GM21526 (cell line): ENCODE measurements at regions not wholly inside any gene's neighbourhood (a gene's known extent, or its start where the extent isn't known, plus 50 kb on each side); places are given as distances from the start of the nearest gene placed in this dataset.
A peak's percentile ranks its signal among the peaks of the same experiment; 100 is the strongest.
"Not testable (repeated sequence)": the region's sequence is repeated elsewhere in the genome, so short reads cannot be mapped to it uniquely, and the experiment has no call there.

Experiments used
- ATAC-seq: cut with Tn5 transposase; IDR thresholded peaks from one replicate; pipeline ENCODE4 v1.9.1; 2021; ENCODE audit warnings: moderate library complexity; ENCODE audit not compliant: unreplicated experiment, low FRiP score

DNA sequence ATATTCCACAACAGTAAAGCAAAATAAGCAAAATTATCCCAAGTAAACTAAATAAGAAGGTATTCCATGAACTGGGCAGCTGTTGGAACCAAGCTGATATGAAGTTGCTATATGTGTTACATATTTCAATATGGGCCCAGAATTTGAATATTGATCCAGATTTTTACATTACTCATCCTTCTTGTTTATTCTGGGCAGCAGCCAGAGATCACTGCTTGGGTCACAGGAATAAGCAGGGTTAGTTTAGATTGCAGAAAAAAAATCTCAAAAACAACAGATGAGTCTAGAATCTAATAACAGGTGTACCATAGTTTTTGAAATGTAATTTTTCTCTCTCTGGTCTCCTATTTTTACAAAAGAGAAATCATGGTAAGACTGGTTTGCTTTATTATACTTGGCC, 171.5 kb upstream of the NAMPT start:
- ATAC-seq, result no peak

DNA sequence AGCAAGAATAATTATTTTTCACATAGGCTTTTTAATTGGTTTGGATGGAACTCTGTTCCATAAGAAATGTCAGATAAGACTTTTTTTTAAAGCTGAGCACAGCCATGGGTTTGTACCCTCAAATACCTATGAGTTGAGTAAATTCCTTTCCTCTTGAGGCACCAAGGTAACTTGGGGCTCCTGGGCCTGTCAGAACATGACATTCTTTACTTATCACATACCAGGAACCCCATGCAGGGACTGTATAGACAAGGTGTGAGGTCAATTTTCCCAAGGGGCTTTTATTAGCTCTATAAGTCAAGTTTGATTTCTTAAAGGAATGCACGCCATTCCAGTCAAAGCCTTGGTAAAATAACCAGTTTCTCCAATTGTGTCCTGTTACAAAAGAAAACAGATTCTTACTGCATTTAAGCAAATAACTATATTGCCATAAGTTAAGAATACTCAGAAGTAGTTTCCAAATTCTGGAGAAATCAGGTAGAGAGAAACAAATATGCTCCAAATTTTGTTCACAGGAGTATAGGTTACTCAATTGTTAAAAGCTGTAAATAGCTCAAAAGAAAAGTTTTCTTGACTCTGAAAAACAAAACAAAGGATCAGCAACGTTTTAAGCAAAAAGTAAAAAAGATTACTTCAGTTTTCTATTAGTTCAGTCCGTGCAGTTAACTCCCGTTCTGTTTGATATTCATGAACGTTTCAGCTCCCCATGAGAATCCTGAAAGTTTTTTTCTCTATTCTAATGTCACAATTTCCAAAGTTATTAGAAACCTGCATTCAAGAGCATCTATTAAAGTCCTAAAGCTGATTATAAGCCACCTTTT, 167.5 kb upstream of the NAMPT start:
- no peak for ATAC-seq

DNA sequence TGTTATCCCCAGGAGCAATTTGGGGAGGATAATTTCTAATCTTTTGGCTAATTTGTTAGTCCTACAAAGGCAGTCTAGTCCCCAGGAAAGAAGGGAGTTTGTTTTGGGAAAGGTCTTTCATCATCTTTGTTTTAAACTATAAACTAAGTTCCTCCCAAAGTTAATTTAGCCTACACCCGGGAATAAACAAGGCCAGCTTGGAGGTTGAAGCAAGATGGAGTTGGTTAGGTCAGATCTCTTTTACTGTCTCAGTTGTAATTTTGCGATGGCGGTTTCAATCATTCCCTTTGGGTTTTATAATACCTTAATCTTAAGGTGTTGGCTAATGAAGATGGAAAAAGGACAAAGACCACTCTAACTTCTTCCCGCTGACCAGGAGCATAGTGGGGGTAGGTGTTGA, 166.4 kb upstream of the NAMPT start:
- ATAC-seq, result no peak

DNA sequence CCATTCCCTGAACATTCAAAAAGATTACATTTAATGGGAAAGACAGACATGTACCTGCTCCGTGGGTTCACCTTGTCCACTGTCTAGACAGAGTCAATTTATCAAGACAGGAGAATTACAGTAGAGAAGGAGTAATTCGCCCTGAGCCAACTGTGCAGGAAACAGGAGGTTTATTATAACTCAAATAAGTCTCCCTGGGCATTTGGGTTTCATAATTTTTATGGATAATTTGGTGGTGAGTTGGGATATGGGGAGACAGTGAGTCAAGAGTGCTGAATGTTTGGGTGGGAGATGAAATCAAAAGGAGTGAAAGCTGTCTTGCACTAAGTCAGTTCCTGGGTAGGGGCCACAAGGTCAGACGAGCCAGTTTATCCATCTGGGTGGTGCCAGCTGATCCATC, 165.9 kb upstream of the NAMPT start:
- ATAC-seq, result no peak

DNA sequence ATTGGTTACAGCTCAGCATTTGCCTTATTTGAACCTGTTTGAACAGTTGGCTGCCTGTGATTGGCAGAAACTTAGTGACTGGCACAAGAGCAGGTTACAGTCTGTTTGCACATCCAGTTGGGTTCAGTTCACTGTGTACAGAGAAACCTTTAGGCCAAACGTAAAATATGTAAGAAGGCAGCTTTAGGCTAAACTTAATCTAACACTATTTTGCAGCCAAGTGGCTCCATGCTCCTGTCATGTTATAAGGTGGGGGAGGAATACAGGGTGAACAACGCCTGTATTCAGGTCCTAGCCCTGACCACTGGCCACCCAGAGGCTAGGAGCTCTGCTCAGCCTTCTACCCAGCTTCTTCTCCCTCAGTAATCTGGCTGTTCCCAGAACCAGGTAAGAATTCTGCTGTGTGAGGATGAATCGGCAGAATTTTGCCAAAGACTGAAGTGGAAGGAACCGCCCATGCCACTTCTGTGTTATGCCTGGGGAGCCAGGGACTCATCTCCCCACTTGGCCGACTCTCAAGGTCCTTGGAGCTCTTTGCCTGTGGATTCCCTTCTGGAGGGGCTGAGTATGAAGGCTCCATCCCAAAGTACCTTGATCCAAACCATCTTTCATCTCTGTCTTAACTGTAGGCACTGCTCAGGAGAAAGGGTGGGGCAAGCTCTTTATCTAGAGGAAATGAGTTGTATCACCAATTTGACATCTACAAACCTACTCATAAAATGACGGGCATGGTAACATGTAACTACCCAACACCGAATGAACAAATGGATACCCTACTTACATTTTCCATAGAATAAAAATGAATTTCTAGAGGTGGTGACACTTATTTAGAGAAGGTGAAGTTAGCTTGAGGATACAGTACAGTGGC, 164.4 kb upstream of the NAMPT start:
- ATAC-seq, result no peak

DNA sequence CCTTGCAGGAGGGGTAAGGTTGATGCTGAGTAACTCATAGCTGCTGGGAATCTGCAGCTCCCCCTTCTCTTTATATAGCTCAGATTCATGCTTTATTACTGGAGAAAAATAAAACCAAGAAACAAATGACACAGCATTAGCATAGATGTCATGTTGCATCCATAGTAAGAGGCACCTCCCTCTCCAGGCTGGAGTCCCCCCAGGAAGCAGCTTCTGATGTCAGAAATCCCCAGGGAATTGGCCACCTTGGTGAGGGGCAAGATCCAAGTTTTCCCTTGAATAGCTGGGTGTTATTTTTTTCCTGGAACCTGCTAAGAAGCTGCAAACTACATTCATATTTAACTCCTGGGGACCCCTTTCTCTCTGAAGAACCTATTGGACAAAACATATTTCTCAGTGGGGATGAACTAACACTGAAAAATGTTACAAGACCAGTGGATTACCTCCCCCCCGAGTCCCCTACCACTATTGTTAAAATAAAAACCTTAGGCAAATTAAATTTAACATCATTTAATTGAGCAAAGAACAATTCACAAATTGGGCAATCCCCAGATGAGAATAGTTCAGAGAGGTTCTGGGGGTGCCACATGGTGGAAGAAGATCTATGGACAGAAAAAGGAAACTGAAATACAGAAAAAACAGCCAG, 163.7 kb upstream of the NAMPT start:
- no peak for ATAC-seq

DNA sequence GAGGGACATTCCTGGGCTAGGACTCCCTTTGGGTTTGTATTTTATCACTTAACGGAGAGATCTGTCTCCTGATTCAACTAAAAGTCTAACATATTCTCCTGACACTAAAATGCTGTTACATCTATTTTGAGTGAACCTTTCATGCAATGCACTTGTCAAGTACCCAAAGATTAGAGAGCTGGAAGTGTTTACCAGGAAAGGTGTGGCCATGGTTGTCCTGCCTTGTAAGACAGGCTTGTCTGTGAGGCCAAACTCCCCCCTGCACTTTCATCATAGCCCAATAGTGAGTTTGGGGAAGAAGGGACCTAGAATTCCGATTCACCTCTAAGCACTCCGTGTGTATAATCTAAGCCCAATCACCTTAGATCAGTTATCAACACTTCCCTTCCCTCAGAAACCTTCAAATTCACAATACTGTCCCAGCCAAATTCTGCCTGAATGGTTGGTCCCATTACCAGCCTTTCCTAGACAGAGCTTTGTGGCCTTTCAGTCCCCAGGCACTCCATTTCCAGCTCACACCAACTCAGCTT, 162.6 kb upstream of the NAMPT start:
- ATAC-seq, result no peak

DNA sequence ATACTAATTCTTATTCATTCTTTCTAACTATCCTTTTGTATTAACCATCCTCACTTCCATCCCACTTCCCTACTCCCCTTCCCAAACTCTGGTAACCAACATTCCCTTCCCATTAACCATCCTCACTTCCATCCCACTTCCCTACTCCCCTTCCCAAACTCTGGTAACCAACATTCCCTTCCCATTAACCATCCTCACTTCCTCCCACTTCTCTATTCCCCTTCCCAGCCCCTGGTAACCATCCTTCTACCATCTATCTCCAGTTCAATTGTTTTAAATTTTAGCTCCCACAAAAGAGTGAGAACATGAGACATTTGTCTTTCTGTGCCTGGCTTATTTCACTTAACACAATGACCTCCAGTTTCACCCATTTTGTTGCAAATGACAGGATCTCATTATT, 160.6 kb upstream of the NAMPT start:
- ATAC-seq, result not testable (repeated sequence)

DNA sequence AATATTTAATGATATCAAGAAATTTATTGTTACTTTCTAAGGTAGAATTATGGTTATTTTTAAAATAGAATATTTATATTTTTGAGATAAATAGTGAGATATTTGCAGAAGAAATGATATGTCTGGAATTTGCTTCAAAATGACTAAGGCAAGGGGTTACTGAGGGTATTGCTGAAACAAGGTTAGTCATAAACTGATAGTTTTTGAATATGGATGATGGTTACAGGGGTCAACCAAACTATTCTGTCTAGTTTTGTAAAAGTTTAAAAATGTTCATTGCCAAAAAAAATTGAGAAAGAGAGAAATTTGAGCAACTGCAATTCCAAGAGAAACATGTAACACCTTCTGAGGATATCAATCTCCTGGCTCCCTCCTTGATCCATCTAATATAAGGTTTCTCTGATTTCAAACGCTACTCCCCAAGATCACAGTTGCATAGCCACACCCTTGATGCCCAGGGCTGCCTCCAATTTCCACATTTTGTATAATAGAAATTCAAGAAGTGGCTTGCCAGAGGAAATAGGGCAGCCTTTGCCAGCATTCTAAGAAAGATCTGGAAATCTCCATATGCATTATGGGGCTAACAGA, 159.4 kb upstream of the NAMPT start:
- no peak for ATAC-seq

DNA sequence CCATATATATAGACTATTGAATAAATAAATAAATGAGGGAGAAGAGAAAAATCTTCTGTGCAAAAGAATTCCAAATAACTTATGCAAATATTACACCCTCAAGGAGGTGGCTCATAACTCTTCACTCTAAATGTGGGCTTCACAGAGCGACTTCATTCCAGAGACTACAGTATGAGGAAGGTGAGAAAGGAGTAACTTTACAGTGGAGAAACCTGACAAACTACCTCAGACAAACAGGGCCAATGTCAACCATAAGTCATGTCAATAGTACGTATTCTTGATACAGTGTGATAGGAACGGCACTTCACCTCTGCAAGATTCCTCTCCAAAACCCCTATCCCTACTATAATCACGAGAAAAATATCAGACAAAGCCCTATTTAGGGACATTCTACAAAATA, 158.4 kb upstream of the NAMPT start:
- no peak for ATAC-seq

DNA sequence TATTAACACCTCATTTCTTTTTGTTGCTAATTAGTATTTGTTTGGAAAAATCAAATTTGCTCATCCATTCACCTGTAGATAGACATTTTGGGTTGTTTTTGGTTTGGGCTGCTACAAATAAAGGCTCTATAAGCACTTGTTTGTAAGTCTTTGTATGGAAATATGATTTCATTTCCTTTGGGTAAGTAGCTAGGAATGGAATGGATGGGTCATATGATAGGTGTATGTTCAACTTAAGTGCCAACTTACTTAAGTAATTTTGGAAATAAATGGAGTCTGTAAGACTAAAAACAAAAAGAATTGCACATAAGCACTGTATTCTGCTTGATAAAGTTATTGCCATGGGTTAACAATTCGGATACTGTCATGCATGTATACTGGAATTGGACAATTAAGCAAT, 157.7 kb upstream of the NAMPT start:
- ATAC-seq, result no peak

DNA sequence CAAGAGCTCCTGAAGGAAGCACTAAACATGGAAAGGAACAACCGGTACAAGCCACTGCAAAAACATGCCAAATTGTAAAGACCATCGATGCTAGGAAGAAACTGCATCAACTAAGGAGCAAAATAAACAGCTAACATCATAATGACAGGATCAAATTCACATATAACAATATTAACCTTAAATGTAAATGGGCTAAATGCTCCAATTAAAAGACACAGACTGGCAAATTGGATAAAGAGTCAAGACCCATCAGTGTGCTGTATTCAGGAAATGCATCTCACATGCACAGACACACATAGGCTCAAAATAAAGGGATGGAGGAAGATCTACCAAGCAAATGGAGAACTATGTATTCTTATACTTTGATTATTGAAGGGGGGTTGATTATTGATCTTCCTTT, 156.6 kb upstream of the NAMPT start:
- not testable (repeated sequence) for ATAC-seq

DNA sequence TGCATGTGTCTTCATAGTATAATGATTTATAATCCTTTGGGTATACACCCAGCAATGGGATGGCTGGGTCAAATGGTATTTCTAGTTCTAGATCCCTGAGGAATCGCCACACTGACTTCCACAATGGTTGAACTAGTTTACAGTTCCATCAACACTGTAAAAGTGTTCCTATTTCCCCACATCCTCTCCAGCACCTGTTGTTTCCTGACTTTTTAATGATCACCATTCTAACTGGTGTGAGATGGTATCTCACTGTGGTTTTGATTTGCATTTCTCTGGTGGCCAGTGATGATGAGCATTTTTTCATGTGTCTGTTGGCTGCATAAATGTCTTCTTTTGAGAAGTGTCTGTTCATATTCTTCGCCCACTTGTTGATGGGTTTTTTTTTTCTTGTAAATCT, 152.2 kb upstream of the NAMPT start:
- not testable (repeated sequence) for ATAC-seq

DNA sequence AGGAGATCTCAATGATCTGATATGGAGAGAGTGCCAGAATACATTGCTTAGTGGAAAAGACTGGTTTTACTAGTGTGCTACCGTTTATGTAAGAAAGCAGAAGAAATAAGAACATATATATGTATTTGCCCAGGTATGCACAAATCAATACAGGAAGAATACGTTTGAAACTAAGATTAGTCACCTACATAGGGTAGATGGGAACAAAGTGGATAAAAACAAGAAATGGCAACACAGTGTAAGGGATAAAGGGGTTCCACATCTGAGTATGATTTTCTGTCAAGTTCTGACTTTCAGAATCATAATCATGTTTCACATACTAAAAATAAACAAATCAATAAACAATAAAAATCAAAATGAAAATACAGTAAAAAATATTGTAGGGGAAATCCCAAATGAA, 148.6 kb upstream of the NAMPT start:
- no peak for ATAC-seq

DNA sequence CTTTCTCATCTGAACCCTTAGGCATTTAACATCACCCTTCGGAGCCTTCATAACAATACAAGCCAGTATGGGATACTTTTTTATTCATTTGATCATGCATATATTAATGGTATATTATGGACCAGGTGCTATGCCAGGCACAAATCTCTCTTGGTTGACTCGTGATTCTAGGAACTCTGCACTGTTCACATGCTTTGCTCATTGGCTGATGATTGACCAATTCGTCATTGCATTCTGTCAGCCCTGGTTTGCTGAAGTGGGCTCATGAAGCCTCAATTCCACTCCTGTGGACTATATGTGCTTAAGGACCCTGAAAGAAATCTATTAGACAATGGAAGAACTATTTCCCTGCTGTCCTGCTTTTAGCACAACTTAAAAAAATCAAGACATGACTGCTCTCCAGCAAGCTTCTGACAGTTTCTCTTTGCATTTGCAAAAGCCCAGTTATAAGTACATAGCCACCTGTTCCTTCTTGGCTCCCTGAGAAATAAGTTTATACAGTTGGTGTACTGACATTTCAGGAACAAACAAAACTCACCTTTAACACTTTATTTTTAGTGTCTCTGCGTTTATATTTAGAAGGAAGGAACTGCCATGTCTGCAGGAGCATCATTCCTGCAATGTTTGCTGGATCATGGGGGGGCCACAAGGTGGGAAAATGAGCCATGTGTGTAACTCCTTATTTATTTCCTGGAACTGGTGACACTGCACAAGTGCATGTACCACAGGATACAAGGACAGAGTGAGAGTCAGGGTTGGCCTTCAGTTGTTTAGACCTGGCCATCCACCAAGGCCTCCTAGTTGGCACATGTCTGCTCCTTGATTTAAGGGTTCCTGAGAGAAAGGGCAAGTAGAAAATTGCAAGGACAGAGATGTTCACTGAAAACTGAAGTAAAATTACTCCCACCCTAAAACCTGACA, 146.0 kb upstream of the NAMPT start:
- no peak for ATAC-seq

DNA sequence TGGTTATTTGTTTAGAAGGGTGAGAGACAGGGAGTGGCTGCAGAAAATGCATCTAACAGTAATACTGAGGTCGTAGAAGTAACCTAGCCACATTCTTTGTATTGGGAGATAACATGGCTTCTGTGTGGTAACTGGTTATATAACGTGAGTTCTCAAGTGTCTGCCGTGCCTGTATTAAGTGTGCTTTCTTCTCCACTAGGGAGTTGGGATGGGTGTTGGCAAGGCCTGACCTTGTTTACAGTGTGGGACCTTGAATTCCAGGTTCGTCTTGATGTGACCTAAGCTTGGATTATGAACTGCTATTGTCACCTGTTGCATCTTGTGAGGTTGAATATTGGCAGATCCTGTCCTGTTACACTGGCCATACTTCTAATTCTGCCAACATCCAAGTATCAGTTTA, 145.3 kb upstream of the NAMPT start:
- no peak for ATAC-seq

DNA sequence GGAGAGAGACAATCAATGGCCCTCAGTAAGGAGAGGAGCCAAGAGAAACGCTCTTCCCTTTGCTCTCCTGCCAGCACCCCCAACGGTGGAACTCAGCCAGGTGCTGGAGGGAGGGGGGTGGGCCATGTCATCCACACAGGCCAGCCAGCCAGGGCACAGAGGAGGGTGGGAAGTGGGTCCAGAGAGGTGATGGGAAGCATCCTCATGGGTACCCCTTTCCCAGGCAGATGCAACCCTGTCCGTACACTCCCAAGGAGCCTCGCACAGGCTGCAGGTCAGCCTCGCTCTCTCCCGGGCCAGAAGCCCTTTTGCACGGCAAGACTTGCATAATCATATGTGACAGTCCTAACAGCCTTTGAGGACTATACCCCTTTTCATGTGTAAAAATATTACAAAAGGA, 142.0 kb upstream of the NAMPT start:
- ATAC-seq, result no peak

DNA sequence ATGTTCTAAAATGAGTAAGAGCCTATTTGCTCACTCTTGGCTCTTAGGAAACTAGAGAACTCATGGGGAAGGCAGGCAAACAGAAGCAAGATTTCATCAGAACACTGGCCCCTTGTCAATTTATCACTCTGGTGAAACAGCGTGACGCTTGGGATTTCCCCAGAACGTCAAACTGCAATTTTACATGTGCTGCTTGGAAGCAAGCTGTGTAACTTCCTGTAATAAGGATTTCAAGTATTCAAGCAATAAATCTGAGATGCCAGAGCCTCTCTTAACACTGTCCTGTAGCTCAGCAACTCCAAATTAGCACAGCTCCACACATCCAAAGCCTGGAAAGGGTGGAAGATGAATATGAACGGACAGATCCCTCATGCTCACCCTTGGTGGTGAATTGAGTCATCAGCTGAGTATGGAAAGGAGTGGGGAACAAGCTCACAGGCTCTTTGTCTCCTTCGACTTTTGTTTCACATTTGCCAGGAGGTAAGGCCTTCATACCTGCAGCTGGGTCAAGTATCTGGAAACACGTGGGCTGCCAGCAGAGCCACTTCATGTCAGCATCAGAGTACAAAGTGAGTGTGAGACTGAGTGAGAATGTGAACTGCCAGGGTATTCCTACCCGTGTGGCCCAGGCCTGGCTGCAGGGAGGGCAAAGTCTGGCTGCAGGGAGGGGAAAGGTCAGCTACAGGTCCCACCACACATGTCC, 140.4 kb upstream of the NAMPT start:
- ATAC-seq, result peak; percentile 79

DNA sequence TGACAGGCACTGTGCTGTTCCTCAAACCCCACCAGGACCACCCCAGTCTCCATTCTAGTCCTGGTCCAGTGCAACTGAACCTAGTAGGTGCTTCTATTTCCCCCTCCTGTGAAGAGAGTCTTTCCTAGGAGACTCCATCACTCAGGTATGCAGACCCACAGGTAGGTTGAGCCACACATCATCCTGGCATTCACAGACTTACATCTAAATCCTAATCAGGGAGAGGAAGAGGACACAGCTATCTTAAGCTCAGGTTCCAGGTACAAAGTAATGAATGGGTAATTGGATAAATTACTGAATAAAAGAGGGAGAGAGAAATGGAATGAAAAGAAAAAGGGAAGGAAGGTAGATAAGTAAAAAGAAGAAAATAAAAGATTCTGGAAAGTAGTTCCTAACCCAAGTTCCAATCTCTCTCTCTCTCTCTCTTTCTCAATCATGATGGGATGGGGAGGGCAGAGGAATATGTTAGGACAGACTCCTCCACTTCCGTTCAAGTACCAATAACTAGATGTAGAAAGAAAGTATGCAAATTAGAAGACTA, 139.8 kb upstream of the NAMPT start:
- ATAC-seq, result peak; percentile 1
